Mesenchymal stem cell (in vitro differentiated cells and primary cell): ENCODE measurements at regions not wholly inside any gene's neighbourhood (a gene's known extent, or its start where the extent isn't known, plus 50 kb on each side); places are given as distances from the start of the nearest gene placed in this dataset.

ENCODE experiments used
- DNase-seq: peaks from one replicate; pipeline ENCODE4 v3.0.0-alpha.2; 2013
- H2AFZ ChIP-seq: one replicate; pipeline ENCODE4 v1.6.1; 2013; ENCODE audit warnings: low read depth, mild to moderate bottlenecking, control low read depth, inconsistent platforms, low read length, moderate library complexity
- H2AK5ac ChIP-seq: 2 replicates; pipeline ENCODE4 v1.6.1; 2013; ENCODE audit warnings: low read length, moderate library complexity, mild to moderate bottlenecking, inconsistent platforms; ENCODE audit not compliant: severe bottlenecking
- H2BK120ac ChIP-seq: one replicate; pipeline ENCODE4 v1.6.1; 2013; ENCODE audit warnings: low read depth, mild to moderate bottlenecking, inconsistent platforms, low read length, moderate library complexity
- H2BK12ac ChIP-seq, 2 experiments: one replicate each; pipeline ENCODE4 v1.6.1; 2013; ENCODE audit warnings: inconsistent platforms in 2 of 2, low read length in 2 of 2, mild to moderate bottlenecking in 2 of 2, moderate library complexity in 2 of 2, control low read depth in 1 of 2
- H2BK15ac ChIP-seq: one replicate; pipeline ENCODE4 v1.6.1; 2013; ENCODE audit warnings: mild to moderate bottlenecking, low read depth, inconsistent platforms; ENCODE audit not compliant: poor library complexity, severe bottlenecking
- H2BK5ac ChIP-seq: 2 replicates; pipeline ENCODE4 v1.6.1; 2013; ENCODE audit warnings: low read depth, mild to moderate bottlenecking, low read length, control low read depth, inconsistent platforms; ENCODE audit not compliant: poor library complexity, severe bottlenecking
- H3K14ac ChIP-seq, 2 experiments: one replicate each; pipeline ENCODE4 v1.6.1; 2013; ENCODE audit warnings: inconsistent platforms in 2 of 2, low read length in 2 of 2, control low read depth in 1 of 2, mild to moderate bottlenecking in 1 of 2, moderate library complexity in 1 of 2
- H3K18ac ChIP-seq, 2 experiments: one replicate each; pipeline ENCODE4 v1.6.1; 2013; ENCODE audit warnings: inconsistent platforms in 2 of 2, low read length in 2 of 2, control low read depth in 1 of 2, low read depth in 1 of 2, mild to moderate bottlenecking in 1 of 2
- H3K23ac ChIP-seq, 2 experiments: one replicate each; pipeline ENCODE4 v1.6.1; 2013; ENCODE audit warnings: inconsistent platforms in 2 of 2, low read length in 2 of 2, mild to moderate bottlenecking in 2 of 2, moderate library complexity in 2 of 2, control low read depth in 1 of 2
- H3K27ac ChIP-seq: 2 replicates; pipeline ENCODE4 v1.5.1; 2013; ENCODE audit warnings: mild to moderate bottlenecking, moderate library complexity, low read length, control low read depth, inconsistent platforms; ENCODE audit not compliant: poor library complexity, severe bottlenecking
- H3K27me3 ChIP-seq, 2 experiments: 2 replicates each; pipeline versions ENCODE4 v1.6.1 to v1.7.0; 2013; ENCODE audit warnings: low read length in 2 of 2, mild to moderate bottlenecking in 2 of 2, moderate library complexity in 2 of 2, control low read depth in 1 of 2, inconsistent platforms in 1 of 2; ENCODE audit not compliant: control insufficient read depth in 1 of 2, insufficient read depth in 1 of 2
- H3K36me3 ChIP-seq, 2 experiments: 2 replicates each; pipeline versions ENCODE4 v1.6.1 to v1.7.0; 2013; ENCODE audit warnings: low read length in 2 of 2, control low read depth in 1 of 2, inconsistent platforms in 1 of 2, low read depth in 1 of 2, mild to moderate bottlenecking in 1 of 2; ENCODE audit not compliant: insufficient read depth in 2 of 2, control insufficient read depth in 1 of 2
- H3K4ac ChIP-seq, 2 experiments: one replicate each; pipeline ENCODE4 v1.6.1; 2013; ENCODE audit warnings: inconsistent platforms in 2 of 2, low read length in 2 of 2, mild to moderate bottlenecking in 2 of 2, moderate library complexity in 2 of 2, control low read depth in 1 of 2, low read depth in 1 of 2
- H3K4me1 ChIP-seq: 2 replicates; pipeline ENCODE4 v1.6.1; 2013; ENCODE audit warnings: low read depth, low read length, control low read depth; ENCODE audit not compliant: control insufficient read depth, insufficient read depth
- H3K4me2 ChIP-seq: 2 replicates; pipeline ENCODE4 v1.6.1; 2013; ENCODE audit warnings: low read length, mild to moderate bottlenecking, inconsistent platforms; ENCODE audit not compliant: poor library complexity, severe bottlenecking
- H3K4me3 ChIP-seq, 2 experiments: 2 replicates each; pipeline versions ENCODE4 v1.5.1 to v1.7.0; 2013; ENCODE audit warnings: low read length in 2 of 2, mild to moderate bottlenecking in 2 of 2, control low read depth in 1 of 2, low read depth in 1 of 2; ENCODE audit not compliant: insufficient read depth in 1 of 2
- H3K79me1 ChIP-seq: replicated peaks from 2 replicates; pipeline ENCODE4 v1.6.1; 2013; ENCODE audit warnings: mild to moderate bottlenecking, control low read depth, low read length, inconsistent platforms; ENCODE audit not compliant: poor library complexity, severe bottlenecking
- H3K9ac ChIP-seq: 2 replicates; pipeline ENCODE4 v1.7.0; 2013; ENCODE audit warnings: mild to moderate bottlenecking, low read length, moderate library complexity
- H3K9me3 ChIP-seq: 2 replicates; pipeline ENCODE4 v1.7.0; 2013; ENCODE audit warnings: mild to moderate bottlenecking, low read length; ENCODE audit not compliant: control insufficient read depth
- H4K8ac ChIP-seq: one replicate; pipeline ENCODE4 v1.6.1; 2013; ENCODE audit warnings: inconsistent platforms, mild to moderate bottlenecking, low read length, moderate library complexity
- H4K91ac ChIP-seq: one replicate; pipeline ENCODE4 v1.6.1; 2013; ENCODE audit warnings: mild to moderate bottlenecking, low read length, inconsistent platforms
- WGBS: methylation state at CpG from one replicate; pipeline ENCODE4 v1.1.7; 2013; ENCODE audit warnings: mixed read lengths; 5-methylcytosine and 5-hydroxymethylcytosine counted together

- Histone ChIP-seq H3K9me3 (no peaks in the 10 kb centered on the region), H3K4me1 (no peaks in the 10 kb centered on the region), H3K36me3 (no peaks in the 10 kb centered on the region), H3K14ac (no peak overlapping the region), H2AK5ac (no peak overlapping the region), H2AFZ (no peak overlapping the region), H2BK15ac (no peak overlapping the region), H4K91ac (no peak overlapping the region), H4K8ac (no peak overlapping the region), H3K18ac (no peak overlapping the region), H3K23ac (no peak overlapping the region), H3K4me3 (no peak overlapping the region), H3K4ac (no peak overlapping the region), H2BK5ac (no peak overlapping the region), H2BK12ac (no peak overlapping the region), H3K27me3 (no peaks in the 10 kb centered on the region), H2BK120ac (no peak overlapping the region), H3K79me1 (no peaks in the 10 kb centered on the region), H3K9ac (no peak overlapping the region), H3K4me2 (no peak overlapping the region), H3K27ac (no peak overlapping the region)
- WGBS = 100% methylated on average over 1 of the region's 1 CpG
- no peak for DNase-seq
Observed at GRCh38 chr4:14646831-14647230, 355.4 kb upstream of the CPEB2 start.

- WGBS = 88% methylated on average over 2 of the region's 2 CpGs
- H2BK12ac ChIP-seq = no peak overlapping the region
Observed at GRCh38 chr4:14650127-14650526, 352.2 kb upstream of the CPEB2 start.

GRCh38 chr4:14652522-14652921, 349.8 kb upstream of the CPEB2 start:
- no peak overlapping the region for H3K18ac ChIP-seq
- no peak overlapping the region for H2BK12ac ChIP-seq
- H2AFZ ChIP-seq = no peak overlapping the region
- H3K9ac ChIP-seq = no peak overlapping the region
- H3K4me3 ChIP-seq = no peak overlapping the region
- no peak overlapping the region for H4K91ac ChIP-seq
- H3K23ac ChIP-seq = no peak overlapping the region
- 63% methylated on average over 2 of the region's 2 CpGs for whole genome bisulfite sequencing
- no peak overlapping the region for H4K8ac ChIP-seq
- H3K14ac ChIP-seq = no peak overlapping the region
- H3K79me1 ChIP-seq = no peaks in the 10 kb centered on the region
- H2BK5ac ChIP-seq = no peak overlapping the region
- H3K4me1 ChIP-seq = no peaks in the 10 kb centered on the region
- H3K4ac ChIP-seq = no peak overlapping the region
- H2BK15ac ChIP-seq = no peak overlapping the region
- no peaks in the 10 kb centered on the region for H3K36me3 ChIP-seq
- DNase-seq = no peak
- H3K4me2 ChIP-seq = no peak overlapping the region
- no peaks in the 10 kb centered on the region for H3K27me3 ChIP-seq
- no peak overlapping the region for H2AK5ac ChIP-seq
- no peak overlapping the region for H3K27ac ChIP-seq
- no peak overlapping the region for H2BK120ac ChIP-seq
- H3K9me3 ChIP-seq = peaks cover 4% of the 10 kb centered on the region

More at GRCh38 chr4:14650127-14650526, 352.2 kb upstream of the CPEB2 start:
- Histone ChIP-seq H3K4me3 (no peak overlapping the region), H3K9me3 (peaks cover 4% of the 10 kb centered on the region), H2BK15ac (no peak overlapping the region), H3K4me1 (no peaks in the 10 kb centered on the region), H2BK5ac (no peak overlapping the region), H3K79me1 (no peaks in the 10 kb centered on the region), H3K27me3 (no peaks in the 10 kb centered on the region), H3K4me2 (no peak overlapping the region), H3K18ac (no peak overlapping the region), H3K9ac (no peak overlapping the region), H3K23ac (no peak overlapping the region), H3K4ac (no peak overlapping the region), H4K8ac (no peak overlapping the region), H2BK120ac (no peak overlapping the region), H2AK5ac (no peak overlapping the region), H3K36me3 (no peaks in the 10 kb centered on the region), H3K14ac (no peak overlapping the region), H4K91ac (no peak overlapping the region), H2AFZ (no peak overlapping the region), H3K27ac (no peak overlapping the region)
- DNase-seq = peak; percentile 1

- Histone ChIP-seq H4K8ac (no peak overlapping the region), H2BK12ac (no peak overlapping the region), H2AK5ac (no peak overlapping the region), H3K27me3 (no peaks in the 10 kb centered on the region), H3K4me1 (no peaks in the 10 kb centered on the region), H2BK5ac (no peak overlapping the region), H4K91ac (no peak overlapping the region), H3K4me2 (no peak overlapping the region), H2BK15ac (no peak overlapping the region), H3K4me3 (no peak overlapping the region), H3K14ac (no peak overlapping the region), H2AFZ (no peak overlapping the region), H3K18ac (no peak overlapping the region), H3K9me3 (peaks cover 4% of the 10 kb centered on the region), H2BK120ac (no peak overlapping the region), H3K4ac (no peak overlapping the region), H3K23ac (no peak overlapping the region), H3K36me3 (no peaks in the 10 kb centered on the region), H3K27ac (no peak overlapping the region), H3K9ac (no peak overlapping the region), H3K79me1 (no peaks in the 10 kb centered on the region)
- DNase-seq = no peak
- 88% methylated on average over 2 of the region's 2 CpGs for WGBS
Observed at GRCh38 chr4:14653338-14653737, 348.9 kb upstream of the CPEB2 start.
